HG03159 (cell line): ENCODE measurements at regions not wholly inside any gene's neighbourhood (a gene's known extent, or its start where the extent isn't known, plus 50 kb on each side); places are given as distances from the start of the nearest gene placed in this dataset.
"Not testable (repeated sequence)": the region's sequence is repeated elsewhere in the genome, so short reads cannot be mapped to it uniquely, and the experiment has no call there.

Experiments
- ATAC-seq: cut with Tn5 transposase; IDR thresholded peaks from one replicate; pipeline ENCODE4 v1.9.1; 2021; ENCODE audit warnings: mild to moderate bottlenecking, moderate library complexity; ENCODE audit not compliant: unreplicated experiment

GRCh38 chr16:85529489-85530369 is 83.4 kb upstream of the GSE1 start:
- ATAC-seq: no peak

- no peak for ATAC-seq
These were observed 82.8 kb upstream of the GSE1 start for GRCh38 chr16:85530370-85530739.

- ATAC-seq: no peak
These were observed 81.6 kb upstream of the GSE1 start for GRCh38 chr16:85531516-85531915.

GRCh38 chr16:85532147-85532546 is 81.0 kb upstream of the GSE1 start:
- no peak for ATAC-seq

GRCh38 chr16:85533593-85533992 is 79.5 kb upstream of the GSE1 start:
- not testable (repeated sequence) for ATAC-seq

- ATAC-seq: no peak
These were observed 78.4 kb upstream of the GSE1 start for GRCh38 chr16:85534536-85535351.

- no peak for ATAC-seq
These were observed 77.6 kb upstream of the GSE1 start for GRCh38 chr16:85535352-85536072.

GRCh38 chr16:85536073-85536410 is 77.1 kb upstream of the GSE1 start:
- ATAC-seq: no peak

GRCh38 chr16:85536411-85537330 is 76.5 kb upstream of the GSE1 start:
- ATAC-seq: no peak

- ATAC-seq: no peak
These were observed 75.8 kb upstream of the GSE1 start for GRCh38 chr16:85537331-85537788.

- ATAC-seq: no peak
These were observed 75.2 kb upstream of the GSE1 start for GRCh38 chr16:85537795-85538401.

GRCh38 chr16:85539084-85539483 is 74.0 kb upstream of the GSE1 start:
- ATAC-seq: no peak

- no peak for ATAC-seq
These were observed 73.4 kb upstream of the GSE1 start for GRCh38 chr16:85539629-85540291.

- no peak for ATAC-seq
These were observed 71.9 kb upstream of the GSE1 start for GRCh38 chr16:85541181-85541580.

- no peak for ATAC-seq
These were observed 71.5 kb upstream of the GSE1 start for GRCh38 chr16:85541619-85541979.

- ATAC-seq: no peak
These were observed 70.9 kb upstream of the GSE1 start for GRCh38 chr16:85541980-85542900.

GRCh38 chr16:85543536-85543935 is 69.6 kb upstream of the GSE1 start:
- ATAC-seq: no peak

GRCh38 chr16:85544016-85544415 is 69.1 kb upstream of the GSE1 start:
- no peak for ATAC-seq
